ENCODE measurements at regions not wholly inside any gene's neighbourhood (a gene's known extent, or its start where the extent isn't known, plus 50 kb on each side); places are given as distances from the start of the nearest gene placed in this dataset.

- no peak for TF ChIP-seq FOXM1 (IDR thresholded peaks at IDR 0.05; ENCODE audit: borderline replicate concordance, low read depth)
- no peak for TF ChIP-seq CREB1 (IDR thresholded peaks at IDR 0.05; ENCODE audit: low read depth)
- TF ChIP-seq RAD21 (IDR thresholded peaks at IDR 0.05; ENCODE audit: low read depth) = no peak
- no peak for TF ChIP-seq TEAD4 (IDR thresholded peaks at IDR 0.05)
- TF ChIP-seq YY1 (IDR thresholded peaks at IDR 0.05; ENCODE audit: low read depth) = no peak
- TF ChIP-seq ZBTB7A (IDR thresholded peaks at IDR 0.05; ENCODE audit: low read depth) = no peak
- no peak for TF ChIP-seq CEBPB (IDR thresholded peaks at IDR 0.05)
- no peak for TF ChIP-seq EP300 (IDR thresholded peaks at IDR 0.05; ENCODE audit: borderline replicate concordance)
- TF ChIP-seq NFIC (IDR thresholded peaks at IDR 0.05) = no peak
- TF ChIP-seq USF1 (IDR thresholded peaks at IDR 0.05) = no peak
These were observed 491.3 kb downstream of the BUD13 start for GRCh38 chr11:116281173-116282160.

- TF ChIP-seq EP300 (IDR thresholded peaks at IDR 0.05; ENCODE audit: borderline replicate concordance) (no peak), EGR1 (IDR thresholded peaks at IDR 0.05) (no peak), NFIC (IDR thresholded peaks at IDR 0.05) (no peak), ZBTB7A (IDR thresholded peaks at IDR 0.05; ENCODE audit: low read depth) (no peak), YY1 (IDR thresholded peaks at IDR 0.05; ENCODE audit: low read depth) (no peak), FOXM1 (IDR thresholded peaks at IDR 0.05; ENCODE audit: borderline replicate concordance, low read depth) (no peak), CEBPB (IDR thresholded peaks at IDR 0.05) (no peak), TAF1 (IDR thresholded peaks at IDR 0.05; ENCODE audit: low read depth) (no peak), TEAD4 (IDR thresholded peaks at IDR 0.05) (no peak), CREB1 (IDR thresholded peaks at IDR 0.05; ENCODE audit: low read depth) (no peak), USF1 (IDR thresholded peaks at IDR 0.05) (no peak), RAD21 (IDR thresholded peaks at IDR 0.05; ENCODE audit: low read depth) (no peak), TCF12 (IDR thresholded peaks at IDR 0.05; ENCODE audit: low read depth) (no peak)
- TF ChIP-seq, protein P1, sequence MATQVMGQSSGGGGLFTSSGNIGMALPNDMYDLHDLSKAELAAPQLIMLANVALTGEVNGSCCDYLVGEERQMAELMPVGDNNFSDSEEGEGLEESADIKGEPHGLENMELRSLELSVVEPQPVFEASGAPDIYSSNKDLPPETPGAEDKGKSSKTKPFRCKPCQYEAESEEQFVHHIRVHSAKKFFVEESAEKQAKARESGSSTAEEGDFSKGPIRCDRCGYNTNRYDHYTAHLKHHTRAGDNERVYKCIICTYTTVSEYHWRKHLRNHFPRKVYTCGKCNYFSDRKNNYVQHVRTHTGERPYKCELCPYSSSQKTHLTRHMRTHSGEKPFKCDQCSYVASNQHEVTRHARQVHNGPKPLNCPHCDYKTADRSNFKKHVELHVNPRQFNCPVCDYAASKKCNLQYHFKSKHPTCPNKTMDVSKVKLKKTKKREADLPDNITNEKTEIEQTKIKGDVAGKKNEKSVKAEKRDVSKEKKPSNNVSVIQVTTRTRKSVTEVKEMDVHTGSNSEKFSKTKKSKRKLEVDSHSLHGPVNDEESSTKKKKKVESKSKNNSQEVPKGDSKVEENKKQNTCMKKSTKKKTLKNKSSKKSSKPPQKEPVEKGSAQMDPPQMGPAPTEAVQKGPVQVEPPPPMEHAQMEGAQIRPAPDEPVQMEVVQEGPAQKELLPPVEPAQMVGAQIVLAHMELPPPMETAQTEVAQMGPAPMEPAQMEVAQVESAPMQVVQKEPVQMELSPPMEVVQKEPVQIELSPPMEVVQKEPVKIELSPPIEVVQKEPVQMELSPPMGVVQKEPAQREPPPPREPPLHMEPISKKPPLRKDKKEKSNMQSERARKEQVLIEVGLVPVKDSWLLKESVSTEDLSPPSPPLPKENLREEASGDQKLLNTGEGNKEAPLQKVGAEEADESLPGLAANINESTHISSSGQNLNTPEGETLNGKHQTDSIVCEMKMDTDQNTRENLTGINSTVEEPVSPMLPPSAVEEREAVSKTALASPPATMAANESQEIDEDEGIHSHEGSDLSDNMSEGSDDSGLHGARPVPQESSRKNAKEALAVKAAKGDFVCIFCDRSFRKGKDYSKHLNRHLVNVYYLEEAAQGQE (IDR thresholded peaks at IDR 0.05; ENCODE audit: low read depth) = no peak
- TF ChIP-seq, protein P2, sequence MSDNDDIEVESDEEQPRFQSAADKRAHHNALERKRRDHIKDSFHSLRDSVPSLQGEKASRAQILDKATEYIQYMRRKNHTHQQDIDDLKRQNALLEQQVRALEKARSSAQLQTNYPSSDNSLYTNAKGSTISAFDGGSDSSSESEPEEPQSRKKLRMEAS (IDR thresholded peaks at IDR 0.05) = no peak
These were observed 493.3 kb downstream of the BUD13 start for GRCh38 chr11:116279511-116279910.

GRCh38 chr11:116278076-116278475 is 494.7 kb downstream of the BUD13 start:
- no peak for TF ChIP-seq TCF12 (IDR thresholded peaks at IDR 0.05; ENCODE audit: low read depth)
- TF ChIP-seq, protein P2 (IDR thresholded peaks at IDR 0.05) = no peak

DNA sequence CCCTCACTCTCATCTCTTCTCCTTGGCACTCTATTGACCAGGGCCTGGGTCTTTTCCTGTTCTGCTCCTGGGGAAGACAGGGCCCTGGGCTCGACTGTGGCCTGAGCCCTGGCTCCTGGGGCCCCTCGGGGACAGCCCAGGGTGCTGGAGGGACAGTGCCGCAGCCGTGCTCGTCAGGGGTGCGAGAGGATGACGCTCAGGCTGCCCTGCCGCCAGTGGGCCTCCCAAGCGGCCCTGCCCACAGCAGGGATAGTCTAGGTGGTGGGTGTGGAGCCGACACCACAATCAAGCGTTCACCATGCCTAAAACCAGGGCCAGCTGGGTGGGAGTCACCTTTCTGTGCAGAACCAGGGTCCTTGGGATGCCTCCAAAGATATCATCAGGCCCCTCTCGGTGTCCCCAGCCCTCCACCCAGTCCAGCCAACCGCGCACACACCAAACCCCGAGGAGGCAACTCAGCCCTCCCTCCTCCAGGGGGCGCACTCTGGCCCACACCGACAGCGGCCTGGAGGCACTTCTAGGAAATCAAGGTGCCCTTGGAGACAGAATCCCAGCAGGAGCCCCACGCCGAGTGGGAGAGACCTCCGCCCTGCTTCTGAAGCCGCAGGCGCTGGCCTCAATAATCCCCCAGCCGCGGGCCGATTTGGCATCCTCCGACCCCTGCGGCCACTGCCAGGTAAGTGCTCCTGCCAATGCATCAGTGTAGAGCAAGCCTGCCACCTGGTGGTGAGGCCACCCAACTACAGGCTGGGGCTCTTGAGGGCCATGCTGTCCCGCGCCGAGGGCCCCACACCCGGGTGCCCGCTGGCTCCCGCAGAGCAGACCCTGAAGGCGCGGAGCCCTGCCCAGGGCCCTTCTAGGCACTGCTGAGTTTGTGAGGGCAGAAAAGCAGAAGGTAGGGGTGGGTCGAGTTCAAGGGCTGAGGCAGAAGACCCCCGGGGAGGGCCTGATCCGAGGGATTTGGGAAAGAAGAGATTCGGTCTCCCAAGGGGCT is 496.4 kb downstream of the BUD13 start:
- TF ChIP-seq EP300 (IDR thresholded peaks at IDR 0.05; ENCODE audit: borderline replicate concordance) (no peak), NFIC (IDR thresholded peaks at IDR 0.05) (no peak), CEBPB (IDR thresholded peaks at IDR 0.05) (no peak), RAD21 (IDR thresholded peaks at IDR 0.05; ENCODE audit: low read depth) (peak; percentile 74)
- TF ChIP-seq, protein P1 (IDR thresholded peaks at IDR 0.05; ENCODE audit: low read depth) = no peak

DNA sequence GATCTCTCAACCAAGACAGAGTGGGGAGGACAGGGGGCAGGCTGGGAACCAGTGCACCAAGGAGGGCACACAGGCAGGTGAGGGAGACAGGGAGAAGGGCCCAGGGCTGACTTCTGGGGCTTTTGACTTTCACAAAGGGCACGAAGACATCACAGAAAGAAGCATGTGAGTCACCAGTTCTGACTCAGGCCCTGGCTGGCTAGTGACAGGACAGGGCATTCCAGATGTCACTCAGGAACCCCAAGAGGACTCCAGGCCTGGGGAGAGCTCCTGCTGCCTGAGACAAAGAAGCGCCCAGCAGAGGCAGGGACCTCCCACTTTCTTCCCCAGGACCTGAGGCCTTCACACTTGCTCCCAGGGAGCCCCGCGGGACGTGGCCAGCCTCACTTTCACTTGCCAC is 497.2 kb downstream of the BUD13 start:
- no peak for TF ChIP-seq NFIC (IDR thresholded peaks at IDR 0.05)
- no peak for TF ChIP-seq FOXM1 (IDR thresholded peaks at IDR 0.05; ENCODE audit: borderline replicate concordance, low read depth)
- no peak for TF ChIP-seq CREB1 (IDR thresholded peaks at IDR 0.05; ENCODE audit: low read depth)
- TF ChIP-seq EGR1 (IDR thresholded peaks at IDR 0.05) = no peak
- TF ChIP-seq, protein P1 (IDR thresholded peaks at IDR 0.05; ENCODE audit: low read depth) = no peak
- TF ChIP-seq USF1 (IDR thresholded peaks at IDR 0.05) = no peak

Data from Ishikawa (cell line).